Astrocyte (in vitro differentiated cells and primary cell): ENCODE measurements at regions not wholly inside any gene's neighbourhood (a gene's known extent, or its start where the extent isn't known, plus 50 kb on each side); places are given as distances from the start of the nearest gene placed in this dataset.

Source experiments
- CTCF ChIP-seq: IDR thresholded peaks from 2 replicates; pipeline ENCODE4 v1.5.1; 2011; ENCODE audit warnings: low read depth, mild to moderate bottlenecking, inconsistent platforms, low read length, moderate library complexity; ENCODE audit not compliant: insufficient read depth
- EZH2 ChIP-seq: IDR thresholded peaks from 2 replicates; pipeline ENCODE4 v1.6.1; 2012; ENCODE audit warnings: mild to moderate bottlenecking, low read length, inconsistent platforms; ENCODE audit not compliant: insufficient read depth

GRCh38 chr9:134503301-134504105 is 138.1 kb upstream of the COL5A1 start:
- no peak for TF ChIP-seq CTCF
- TF ChIP-seq EZH2, result no peak
